LNCAP (cell line): ENCODE measurements at regions not wholly inside any gene's neighbourhood (a gene's known extent, or its start where the extent isn't known, plus 50 kb on each side); places are given as distances from the start of the nearest gene placed in this dataset.

Experiments used
- CTCF ChIP-seq: fragments of 450-650 bp; IDR thresholded peaks from 2 replicates; pipeline ENCODE4 v1.5.1; 2017; ENCODE audit warnings: mild to moderate bottlenecking

- no peak for TF ChIP-seq CTCF
Measured at GRCh38 chr22:22771696-22772377, 115.8 kb upstream of the IGLL5 start.

GRCh38 chr22:22772396-22772795, 115.2 kb upstream of the IGLL5 start:
- no peak for TF ChIP-seq CTCF

- TF ChIP-seq CTCF, result no peak
Measured at GRCh38 chr22:22772883-22773282, 114.7 kb upstream of the IGLL5 start.

DNA sequence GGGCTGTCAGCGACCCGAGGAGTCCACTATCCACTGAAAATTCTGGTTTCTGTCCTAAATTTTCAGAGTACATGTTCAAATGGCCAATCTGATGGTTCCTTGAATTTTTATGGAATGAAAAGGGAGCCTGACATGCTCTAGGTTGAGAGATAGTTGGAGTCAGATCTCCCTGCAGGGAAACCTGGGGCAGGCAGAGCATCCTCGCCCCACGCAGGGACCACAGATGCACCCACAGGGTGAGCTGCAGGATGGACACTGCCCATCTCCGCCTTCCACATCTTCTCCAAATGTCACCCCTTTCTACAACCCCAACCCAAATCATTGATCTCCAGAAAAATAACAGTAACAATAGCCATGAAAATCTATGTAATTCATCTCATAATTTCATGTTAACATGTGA, 114.2 kb upstream of the IGLL5 start:
- TF ChIP-seq CTCF, result no peak

DNA sequence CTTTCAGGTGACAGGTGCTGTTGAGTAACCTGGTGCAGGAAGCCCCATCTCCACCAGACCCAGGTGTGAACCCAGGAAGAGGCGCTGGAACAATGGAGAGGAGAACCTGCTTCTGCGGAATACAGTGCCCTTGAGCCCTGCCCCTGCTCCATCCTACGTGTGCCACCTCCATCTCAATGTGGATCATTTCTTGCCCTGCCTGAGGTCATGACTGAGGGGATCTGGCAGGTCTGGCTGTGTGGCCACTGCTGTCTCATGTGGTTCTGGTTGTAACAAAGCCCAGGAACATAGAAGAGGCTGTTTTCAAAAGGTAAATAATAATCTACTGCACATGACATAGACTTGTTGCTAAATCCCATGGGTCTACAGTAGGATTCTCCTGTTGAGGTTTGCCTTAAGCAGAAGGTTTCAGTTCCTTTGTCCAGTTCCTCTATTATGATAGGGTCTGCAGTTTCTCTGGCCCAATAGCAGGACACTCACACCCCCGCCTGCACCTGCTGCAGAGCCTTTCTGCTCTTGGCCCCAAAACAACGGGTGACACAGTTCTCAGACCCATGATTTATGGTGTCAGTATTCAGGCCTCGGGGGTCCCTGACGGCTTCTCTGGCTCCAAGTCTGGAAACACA, 113.5 kb upstream of the IGLL5 start:
- TF ChIP-seq CTCF, result no peak

DNA sequence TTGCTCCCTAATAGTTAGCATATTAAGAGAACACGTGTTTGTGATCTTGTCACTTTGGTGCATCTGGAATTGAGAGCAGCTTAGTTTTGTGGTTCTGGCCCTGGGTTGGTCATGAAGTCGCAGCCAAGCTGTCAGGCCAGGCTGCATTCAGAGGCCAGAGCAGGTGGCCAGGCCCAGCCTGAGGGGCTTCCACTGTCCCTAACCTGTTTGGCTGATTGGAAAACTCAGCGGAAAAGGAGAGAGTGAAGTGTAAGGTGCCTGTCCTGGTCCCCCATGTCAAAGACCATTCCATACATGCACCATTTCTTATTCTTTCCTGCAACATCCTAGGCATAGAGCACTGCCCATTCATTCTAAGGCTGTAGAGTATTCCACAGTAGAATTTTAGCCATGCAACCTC, 111.5 kb upstream of the IGLL5 start:
- TF ChIP-seq CTCF, result no peak

GRCh38 chr22:22779213-22779612, 108.4 kb upstream of the IGLL5 start:
- TF ChIP-seq CTCF, result no peak

DNA sequence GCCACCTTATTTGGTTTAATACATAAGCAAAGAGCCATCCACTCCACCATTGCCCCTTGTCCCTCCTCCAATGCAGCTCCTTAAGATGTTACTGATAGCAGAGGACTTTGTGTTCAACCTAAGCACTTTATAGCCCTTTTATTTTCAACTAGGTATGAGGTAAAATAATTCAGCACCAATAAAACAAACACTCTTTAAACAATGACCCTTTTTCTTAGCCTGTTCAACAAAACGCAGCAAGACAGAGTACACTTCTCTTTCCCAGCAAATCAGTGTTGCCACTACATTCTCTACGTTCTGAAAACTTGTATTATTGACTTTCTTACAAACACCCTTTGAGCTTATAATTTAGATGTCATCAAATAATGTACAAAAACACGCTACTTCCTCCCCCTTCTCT, 104.0 kb upstream of the IGLL5 start:
- TF ChIP-seq CTCF, result no peak
